ENCODE measurements at regions not wholly inside any gene's neighbourhood (a gene's known extent, or its start where the extent isn't known, plus 50 kb on each side); places are given as distances from the start of the nearest gene placed in this dataset.
A peak's percentile ranks its signal among the peaks of the same experiment; 100 is the strongest.

DNA sequence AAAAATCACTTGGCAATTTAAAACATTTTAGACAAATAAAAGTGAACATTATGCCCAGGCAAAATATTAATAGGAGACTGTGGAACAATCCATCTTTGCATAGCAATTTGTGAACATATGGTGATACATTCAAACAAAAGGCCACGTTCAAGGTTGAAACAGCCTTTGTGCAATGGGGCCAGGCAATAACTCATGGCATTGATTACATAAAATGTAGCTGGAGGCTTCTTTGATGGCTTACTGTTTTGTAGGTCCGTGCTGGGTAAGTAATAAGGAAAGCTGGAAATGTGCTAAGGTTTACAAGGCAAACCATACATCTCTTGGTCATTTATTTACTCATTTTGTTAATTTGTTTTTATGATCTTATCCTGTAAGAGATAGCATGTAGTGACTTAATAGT is 651.8 kb downstream of the KCTD16 start:
- no peak overlapping the region for H3K4me3 ChIP-seq (ENCODE audit: low read depth, poor library complexity, severe bottlenecking)
- intact Hi-C loops (cut with DNase I; ENCODE audit: low total_unique reads), result no loop called here
- 38 to 39% methylated on average over 2 of the region's 2 CpGs for WGBS, 2 donors
- DNase-seq (ENCODE audit: low spot score in 2 of 2), result no peak
- TF ChIP-seq CTCF (IDR thresholded peaks at IDR 0.05) (no peak), POLR2A (IDR thresholded peaks at IDR 0.05) (no peak)

GRCh38 chr5:144820278-144820677 is 649.6 kb downstream of the KCTD16 start:
- TF ChIP-seq CTCF (IDR thresholded peaks at IDR 0.05), result no peak
- no peak for TF ChIP-seq POLR2A (IDR thresholded peaks at IDR 0.05)
- intact Hi-C loops (cut with DNase I; ENCODE audit: low total_unique reads), result no loop called here

DNA sequence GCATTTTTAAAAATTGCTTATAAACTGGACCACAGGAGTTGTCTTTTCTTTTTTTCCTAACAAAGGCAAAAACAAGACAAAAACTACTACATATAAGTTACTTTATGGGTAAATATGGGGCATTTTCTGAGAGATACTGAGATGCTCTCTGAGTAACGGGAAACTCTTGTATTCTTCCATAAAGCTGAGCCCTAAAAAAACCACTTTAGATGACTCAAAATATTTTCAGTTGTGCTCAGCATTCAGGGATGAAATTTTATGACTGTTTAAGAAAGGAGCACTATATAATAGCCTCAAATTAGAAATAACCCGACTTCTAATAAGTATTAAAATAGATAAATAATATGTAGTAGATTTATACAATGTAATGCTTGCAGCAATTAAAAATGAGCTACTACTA is 644.5 kb downstream of the KCTD16 start:
- no peak for DNase-seq (ENCODE audit: low spot score in 2 of 2)
- intact Hi-C loops (cut with DNase I; ENCODE audit: low total_unique reads), result no loop called here
- no peak overlapping the region for H3K4me3 ChIP-seq (ENCODE audit: low read depth, poor library complexity, severe bottlenecking)
- 67 to 74% methylated on average over 2 of the region's 2 CpGs for WGBS, 2 donors
- TF ChIP-seq POLR2A (IDR thresholded peaks at IDR 0.05), result no peak

More at GRCh38 chr5:144820278-144820677, 649.6 kb downstream of the KCTD16 start:
- no peak for DNase-seq (ENCODE audit: low spot score in 2 of 2)
- H3K4me3 ChIP-seq (ENCODE audit: low read depth, poor library complexity, severe bottlenecking), result no peak overlapping the region

GRCh38 chr5:144812763-144813162 is 642.1 kb downstream of the KCTD16 start:
- H3K4me3 ChIP-seq (ENCODE audit: low read depth, poor library complexity, severe bottlenecking), result no peak overlapping the region
- WGBS, 2 donors, result 57 to 58% methylated on average over 2 of the region's 2 CpGs
- no peak for TF ChIP-seq POLR2A (IDR thresholded peaks at IDR 0.05)
- no peak for TF ChIP-seq CTCF (IDR thresholded peaks at IDR 0.05)
- DNase-seq (ENCODE audit: low spot score in 2 of 2), result peak in 1 of 2 donors; percentile 69
- intact Hi-C loops (cut with DNase I; ENCODE audit: low total_unique reads), result no loop called here

DNA sequence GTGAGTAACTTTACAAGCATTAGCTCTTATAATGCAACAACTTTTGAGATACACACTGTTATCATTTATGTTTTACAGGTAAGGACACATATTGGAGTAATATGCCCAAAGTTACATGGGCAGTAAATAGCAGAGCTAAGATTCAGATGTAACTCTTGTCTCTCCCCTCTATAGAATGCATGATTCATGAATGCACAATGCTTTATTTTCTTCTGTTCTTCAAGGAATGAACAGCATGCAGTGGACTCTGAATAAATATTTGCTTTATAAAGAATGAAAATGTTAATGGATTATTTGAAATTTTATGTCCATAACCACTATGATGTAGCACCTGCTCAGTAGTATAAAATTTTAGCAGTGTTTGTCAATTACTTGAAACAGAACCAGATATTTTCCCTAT is 629.5 kb downstream of the KCTD16 start:
- intact Hi-C loops (cut with DNase I; ENCODE audit: low total_unique reads), result no loop called here
- TF ChIP-seq POLR2A (IDR thresholded peaks at IDR 0.05) (no peak), CTCF (IDR thresholded peaks at IDR 0.05) (no peak)
- no peak for DNase-seq (ENCODE audit: low spot score in 2 of 2)
- no peak overlapping the region for H3K4me3 ChIP-seq (ENCODE audit: low read depth, poor library complexity, severe bottlenecking)

DNA sequence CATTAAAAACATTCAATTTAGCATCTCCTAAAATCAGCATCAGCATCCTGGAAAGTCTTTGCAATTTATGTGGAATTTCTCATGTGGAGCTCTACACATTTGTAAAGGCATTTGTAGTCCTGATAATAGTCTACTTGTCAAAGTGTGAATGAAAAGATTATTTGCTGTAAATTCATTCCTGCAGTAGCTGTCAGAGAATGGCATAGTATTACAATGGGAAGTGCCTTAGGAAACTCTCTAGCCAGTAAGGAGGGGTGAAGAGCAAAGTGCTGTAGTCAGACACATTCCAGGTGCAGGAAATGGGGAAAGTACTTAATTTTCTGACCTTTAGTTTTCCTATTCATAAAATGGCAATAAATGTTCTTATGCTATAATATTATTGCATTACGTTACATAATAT is 627.9 kb downstream of the KCTD16 start:
- TF ChIP-seq POLR2A (IDR thresholded peaks at IDR 0.05) (no peak), CTCF (IDR thresholded peaks at IDR 0.05) (no peak)
- intact Hi-C loops (cut with DNase I; ENCODE audit: low total_unique reads), result no loop called here
- no peak for DNase-seq (ENCODE audit: low spot score in 2 of 2)
- H3K4me3 ChIP-seq (ENCODE audit: low read depth, poor library complexity, severe bottlenecking), result no peak overlapping the region
- 54 to 60% methylated on average over 1 of the region's 1 CpG for WGBS, 2 donors
